8988T (cell line): ENCODE measurements at regions not wholly inside any gene's neighbourhood (a gene's known extent, or its start where the extent isn't known, plus 50 kb on each side); places are given as distances from the start of the nearest gene placed in this dataset.
"Not testable (repeated sequence)": the region's sequence is repeated elsewhere in the genome, so short reads cannot be mapped to it uniquely, and the experiment has no call there.

ENCODE experiments used
- DNase-seq: peaks from one replicate; pipeline ENCODE4 v3.0.0; 2011

DNA sequence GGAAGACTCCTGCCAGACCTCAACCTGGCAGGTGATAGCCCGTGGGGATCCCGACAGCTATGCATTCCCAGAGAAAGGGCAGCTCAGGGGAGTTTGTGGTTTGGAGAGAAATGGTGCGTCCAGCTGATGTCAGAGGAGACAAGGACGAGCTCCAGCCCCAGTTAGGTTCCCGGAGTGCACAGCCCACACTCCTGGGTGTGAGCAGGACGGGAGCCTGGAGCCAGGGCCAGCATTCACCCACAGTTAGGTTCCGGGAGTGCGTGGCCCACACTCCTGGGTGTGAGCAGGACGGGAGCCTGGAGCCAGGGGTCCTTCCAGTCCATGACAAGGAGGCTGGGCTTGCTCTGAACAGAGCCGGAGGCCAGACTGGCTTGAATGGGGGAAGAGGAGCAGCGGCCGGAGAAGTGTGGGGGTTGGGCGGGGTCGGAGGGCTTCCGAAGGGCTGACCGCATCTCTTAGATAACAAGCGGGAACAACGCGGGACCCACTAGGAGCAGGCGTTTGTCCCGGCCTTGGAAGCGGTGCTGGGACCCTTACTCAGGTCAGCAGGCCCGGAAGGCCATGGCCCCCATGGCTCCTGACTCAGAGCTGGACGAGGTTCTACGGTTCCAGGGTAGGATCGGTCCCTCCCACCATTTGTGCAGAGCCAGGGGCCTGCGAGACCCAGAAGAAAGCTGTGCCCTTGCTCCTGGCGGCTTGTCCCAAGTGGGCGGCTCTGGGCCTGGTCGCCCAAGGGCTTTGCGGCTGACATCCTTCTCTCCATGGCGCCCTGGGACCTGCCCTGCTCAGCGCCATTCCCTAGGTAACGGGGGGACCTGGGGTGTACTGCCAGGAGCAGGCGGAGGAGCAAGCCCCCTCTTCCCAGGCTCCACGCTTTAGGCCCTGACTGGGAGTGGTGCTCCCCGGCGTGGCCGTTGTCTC, 185.6 kb downstream of the RTP5 start:
- DNase-seq: no peak

- no peak for DNase-seq
Measured at GRCh38 chr2:242056026-242056425, 186.5 kb downstream of the RTP5 start.

- DNase-seq: no peak
Measured at GRCh38 chr2:242056785-242057184, 187.3 kb downstream of the RTP5 start.

GRCh38 chr2:242057379-242058040, 188.0 kb downstream of the RTP5 start:
- DNase-seq: no peak

GRCh38 chr2:242058116-242058680, 188.7 kb downstream of the RTP5 start:
- DNase-seq: no peak

- DNase-seq: no peak
Measured at GRCh38 chr2:242059566-242059965, 190.0 kb downstream of the RTP5 start.

GRCh38 chr2:242060212-242060835, 190.8 kb downstream of the RTP5 start:
- DNase-seq: no peak

DNA sequence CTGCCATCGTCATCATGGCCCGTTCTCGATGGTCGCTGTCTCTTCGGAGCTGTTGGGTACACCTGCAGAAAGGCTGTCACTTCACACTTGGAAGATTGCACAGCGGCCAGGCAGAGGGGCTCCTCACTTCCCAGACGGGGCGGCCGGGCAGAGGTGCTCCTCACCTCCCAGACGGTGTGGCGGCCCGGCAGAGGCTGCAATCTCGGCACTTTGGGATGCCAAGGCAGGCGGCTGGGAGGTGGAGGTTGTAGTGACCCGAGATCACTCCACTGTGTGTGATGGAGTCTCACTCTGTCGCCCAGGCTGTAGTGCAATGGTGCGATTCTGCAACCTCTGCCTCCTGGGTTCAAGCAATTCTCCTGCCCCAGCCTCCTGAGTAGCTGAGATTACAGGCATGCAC, 192.4 kb downstream of the RTP5 start:
- DNase-seq: not testable (repeated sequence)

DNA sequence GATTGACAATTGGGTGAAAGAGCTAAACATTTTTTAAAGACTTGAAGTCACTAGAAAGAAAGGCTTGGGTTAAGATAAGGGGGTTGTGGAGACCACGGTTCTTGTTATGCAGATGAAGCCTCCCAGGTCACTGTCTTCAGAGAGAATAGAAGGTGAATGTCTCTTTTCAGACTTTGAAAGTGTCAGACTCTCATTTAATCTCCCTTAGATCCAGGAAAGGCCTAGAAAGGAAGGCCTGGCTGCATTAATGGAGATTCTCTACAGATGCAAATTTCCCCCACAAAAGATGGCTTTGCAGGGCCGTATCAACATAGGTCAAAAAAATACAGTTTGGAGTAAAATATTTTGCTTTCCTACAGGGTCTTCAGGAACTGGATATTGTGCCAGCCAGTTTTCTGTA, 193.9 kb downstream of the RTP5 start:
- DNase-seq: no peak

DNA sequence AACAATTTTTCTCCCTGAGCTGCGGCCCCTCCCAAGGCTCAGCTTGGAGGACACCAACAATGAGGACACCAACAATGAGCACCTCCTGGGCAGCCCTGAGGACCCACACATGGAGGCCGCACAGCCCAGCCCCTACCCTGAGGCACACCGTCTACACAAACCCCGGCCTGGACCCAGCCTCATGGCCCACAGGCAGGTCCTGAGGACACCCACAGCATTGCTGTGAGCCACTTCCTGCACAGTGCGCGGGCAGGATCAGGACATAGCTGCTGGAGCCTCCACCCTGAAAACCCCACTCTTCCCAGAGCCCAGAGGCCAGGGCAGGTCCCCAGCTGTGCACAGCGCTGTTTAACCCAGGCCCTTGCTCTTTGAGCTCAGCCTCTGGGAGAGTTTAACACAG, 194.3 kb downstream of the RTP5 start:
- no peak for DNase-seq

GRCh38 chr2:242064364-242065250, 195.1 kb downstream of the RTP5 start:
- no peak for DNase-seq

DNA sequence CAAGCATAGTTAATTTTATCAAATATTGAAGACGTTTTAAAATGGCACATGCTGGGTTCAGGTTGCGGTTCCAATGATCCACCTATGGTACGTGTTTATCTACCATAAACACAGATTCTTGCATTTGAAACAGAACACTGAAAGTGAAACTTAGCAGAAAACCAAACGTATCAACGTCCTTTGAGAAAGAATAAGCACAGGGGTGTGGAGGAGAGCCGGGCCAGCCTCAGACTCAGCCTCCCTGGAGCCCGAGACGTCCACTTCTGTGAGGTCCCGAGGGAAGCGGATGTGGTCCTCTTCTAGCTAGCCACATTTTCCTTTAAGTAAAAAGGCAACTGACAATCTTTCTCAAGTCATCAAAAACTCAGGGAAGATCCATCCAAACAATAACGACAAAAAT, 195.9 kb downstream of the RTP5 start:
- no peak for DNase-seq

DNA sequence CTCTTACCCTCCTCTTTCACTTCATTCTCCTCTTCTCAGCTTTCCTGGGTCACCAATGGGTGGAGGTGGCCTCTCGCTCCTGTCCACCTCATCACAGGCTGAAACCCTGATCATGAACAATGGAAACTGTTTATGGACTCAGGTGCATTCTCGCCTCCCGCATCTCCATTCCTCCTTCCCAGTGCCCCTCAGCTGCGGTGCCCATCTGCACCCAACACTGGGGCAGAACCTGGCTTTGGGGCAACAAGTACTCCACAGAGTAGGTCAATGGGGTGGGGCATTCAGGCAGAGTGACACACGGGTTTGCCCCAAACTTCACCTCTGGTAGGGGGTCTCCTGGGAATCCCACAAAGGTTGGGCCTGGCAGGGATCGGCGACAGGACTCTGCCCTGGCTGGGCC, 199.5 kb downstream of the RTP5 start:
- no peak for DNase-seq

DNA sequence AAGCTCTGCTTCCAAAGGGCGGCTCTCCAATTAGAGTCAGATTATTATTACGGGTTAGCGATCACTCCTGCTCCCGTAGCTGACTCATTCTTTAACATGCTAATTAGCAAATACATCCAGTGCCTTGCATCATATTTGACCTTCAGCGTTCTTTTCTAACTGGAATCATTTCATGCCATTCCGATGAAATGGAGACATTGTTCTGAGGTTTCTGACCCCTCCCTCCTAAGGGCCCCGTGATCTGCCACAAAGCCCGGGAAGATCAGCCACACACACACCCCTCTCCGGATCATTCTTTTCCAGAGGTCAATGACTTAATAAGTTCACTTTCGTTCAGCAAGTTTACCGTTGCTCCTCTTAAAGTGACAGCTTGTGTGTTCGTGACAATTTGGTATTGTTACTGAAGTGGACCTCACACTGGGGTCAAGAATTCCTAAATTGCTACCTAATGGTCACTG, 200.4 kb downstream of the RTP5 start:
- DNase-seq: not testable (repeated sequence)

- DNase-seq: not testable (repeated sequence)
Measured at GRCh38 chr2:242070726-242071125, 201.2 kb downstream of the RTP5 start.

DNA sequence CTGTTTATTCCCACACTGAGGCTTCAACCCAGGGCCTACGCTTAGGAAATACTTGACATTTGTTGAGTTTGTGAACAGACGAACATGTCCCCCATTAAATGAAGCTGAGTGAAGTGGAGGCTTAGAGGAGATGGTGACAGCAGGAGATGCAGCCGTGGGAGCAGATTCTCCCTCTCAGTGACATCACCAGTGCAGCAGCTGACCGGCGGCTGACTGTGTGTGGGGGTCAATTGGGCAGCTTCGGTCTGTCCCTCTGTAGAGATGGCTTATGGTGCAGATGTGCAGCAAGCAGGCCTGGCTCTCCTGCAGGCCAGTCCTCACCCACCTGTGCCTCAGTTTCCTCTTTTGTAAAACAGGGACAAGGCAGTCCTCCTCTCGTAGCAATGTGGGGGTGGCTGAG, 201.8 kb downstream of the RTP5 start:
- not testable (repeated sequence) for DNase-seq

- DNase-seq: not testable (repeated sequence)
Measured at GRCh38 chr2:242071936-242072335, 202.4 kb downstream of the RTP5 start.

GRCh38 chr2:242075168-242075567, 205.6 kb downstream of the RTP5 start:
- no peak for DNase-seq

DNA sequence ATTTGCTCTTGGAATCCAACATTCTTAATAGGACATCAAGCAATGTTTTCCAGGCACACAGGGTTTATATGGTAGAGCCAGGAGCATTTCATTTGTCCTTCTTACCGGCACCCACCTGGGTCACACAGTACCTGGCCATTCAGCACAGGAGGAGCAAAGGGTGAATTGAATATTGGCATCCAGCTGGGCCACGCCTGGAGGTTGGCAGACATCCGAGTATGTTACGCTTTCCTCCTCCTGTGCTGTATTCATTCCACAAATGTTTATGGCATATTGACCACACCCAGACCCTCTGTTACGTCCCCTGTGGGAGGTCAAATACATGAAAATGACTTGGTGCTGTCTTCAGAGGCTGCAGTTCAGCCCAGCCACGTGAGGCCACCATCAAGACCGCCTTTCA, 206.2 kb downstream of the RTP5 start:
- DNase-seq: no peak

DNA sequence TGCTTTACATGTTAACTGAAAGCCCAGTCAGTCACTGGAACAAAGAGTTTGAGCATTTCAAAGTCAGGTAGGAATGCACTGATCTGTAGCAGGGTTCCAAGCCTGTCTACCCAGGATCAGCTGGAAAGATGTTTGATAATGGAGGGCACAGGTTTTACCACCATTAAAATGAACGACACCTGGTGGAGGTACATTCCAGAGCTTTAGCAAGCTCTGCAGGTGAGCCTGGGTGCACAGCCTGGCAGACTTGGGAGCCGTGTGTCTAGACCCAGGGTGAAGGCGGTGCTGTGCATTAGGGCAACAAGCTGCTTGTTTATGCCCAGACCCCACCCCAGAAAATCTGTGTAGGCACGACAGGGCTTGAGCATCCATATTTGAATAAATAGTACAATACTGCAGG, 206.7 kb downstream of the RTP5 start:
- not testable (repeated sequence) for DNase-seq

- DNase-seq: not testable (repeated sequence)
Measured at GRCh38 chr2:242078426-242078825, 208.9 kb downstream of the RTP5 start.

- not testable (repeated sequence) for DNase-seq
Measured at GRCh38 chr2:242079792-242080191, 210.3 kb downstream of the RTP5 start.
